ENCODE measurements at regions not wholly inside any gene's neighbourhood (a gene's known extent, or its start where the extent isn't known, plus 50 kb on each side); places are given as distances from the start of the nearest gene placed in this dataset.

GRCh38 chr20:39600871-39601270 lies 638.7 kb downstream of the DHX35 start:
- DNase-seq (ENCODE audit: low read depth): no peak
- TF ChIP-seq CTCF (IDR thresholded peaks at IDR 0.05; ENCODE audit: insufficient read depth, low read depth, low read length, missing control alignments): no peak
- H3K4me3 ChIP-seq (ENCODE audit: low read length): no peak overlapping the region

GRCh38 chr20:39600156-39600555 lies 638.0 kb downstream of the DHX35 start:
- no peak for TF ChIP-seq CTCF (IDR thresholded peaks at IDR 0.05; ENCODE audit: insufficient read depth, low read depth, low read length, missing control alignments)
- H3K4me3 ChIP-seq (ENCODE audit: low read length): no peak overlapping the region
- DNase-seq (ENCODE audit: low read depth): no peak

DNA sequence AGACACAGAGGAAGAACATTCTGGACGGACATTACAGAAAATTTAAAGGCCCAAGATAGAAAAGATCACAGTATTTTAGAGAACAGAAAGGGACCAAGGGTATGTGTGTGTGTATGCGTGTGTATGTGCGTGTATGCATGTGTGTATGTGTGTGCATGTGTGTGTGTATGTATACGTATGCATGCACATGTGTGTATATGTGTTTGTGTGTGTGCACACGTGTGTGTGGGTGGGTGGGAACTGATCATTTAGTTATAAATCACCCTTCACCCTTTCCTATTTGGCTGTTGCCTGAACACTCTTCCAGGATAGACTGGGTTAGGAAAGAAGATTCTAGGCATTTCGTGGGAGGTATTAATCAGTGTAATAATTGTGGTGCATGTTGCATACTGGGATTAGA lies 634.4 kb downstream of the DHX35 start:
- no peak for TF ChIP-seq CTCF (IDR thresholded peaks at IDR 0.05; ENCODE audit: insufficient read depth, low read depth, low read length, missing control alignments)
- no peak overlapping the region for H3K4me3 ChIP-seq (ENCODE audit: low read length)
- DNase-seq (ENCODE audit: low read depth): no peak

DNA sequence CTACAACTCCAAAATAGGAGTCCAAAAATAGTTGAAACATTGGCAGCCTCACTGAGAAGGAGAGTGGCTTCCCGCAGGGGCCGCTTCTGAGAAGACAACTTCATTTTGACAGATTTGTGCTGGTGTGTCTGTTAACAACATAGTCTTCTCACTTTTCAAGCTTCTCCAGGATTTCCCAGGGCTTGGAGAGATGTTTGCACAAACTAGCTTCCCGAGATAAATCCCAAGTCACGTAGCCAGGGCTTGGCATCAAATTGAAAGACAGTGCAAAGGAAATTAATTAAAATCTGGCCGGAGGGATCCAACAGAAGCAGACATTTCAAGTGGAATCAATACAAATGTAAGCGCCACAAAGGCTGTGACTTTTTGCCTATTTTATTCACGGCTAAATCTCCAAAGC lies 630.2 kb downstream of the DHX35 start:
- TF ChIP-seq CTCF (IDR thresholded peaks at IDR 0.05; ENCODE audit: insufficient read depth, low read depth, low read length, missing control alignments): no peak
- H3K4me3 ChIP-seq (ENCODE audit: low read length): no peak overlapping the region
- DNase-seq (ENCODE audit: low read depth): no peak

DNA sequence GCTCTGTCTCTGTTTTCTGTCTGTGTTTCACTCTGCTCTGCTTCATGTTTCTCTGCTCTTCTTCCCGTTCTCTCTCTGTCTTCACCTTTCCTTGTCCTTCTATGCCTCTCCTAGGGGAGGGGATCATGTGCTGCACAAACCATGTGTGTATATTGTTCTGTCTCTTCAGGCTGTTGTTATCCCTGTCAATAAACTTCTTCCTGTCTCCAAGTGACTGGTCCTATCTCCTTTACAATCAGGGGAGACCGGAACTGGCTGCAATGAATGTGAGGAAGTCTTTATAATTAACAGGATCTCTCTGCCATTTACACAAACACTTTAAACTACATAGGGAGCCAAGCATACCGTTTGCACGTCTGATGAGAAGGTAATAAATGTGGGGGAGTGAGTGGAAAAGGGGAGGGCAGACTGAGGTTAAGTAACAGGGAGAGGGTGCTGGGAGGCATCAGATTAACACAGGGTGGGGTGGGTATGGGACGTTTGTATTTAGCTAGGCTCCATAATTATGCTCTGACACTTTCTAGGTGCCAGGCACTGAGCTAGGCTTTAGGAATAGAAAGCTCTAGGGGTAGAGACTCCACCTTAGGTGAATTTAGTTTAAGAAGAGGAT lies 626.1 kb downstream of the DHX35 start:
- DNase-seq (ENCODE audit: low read depth): no peak
- no peak for TF ChIP-seq CTCF (IDR thresholded peaks at IDR 0.05; ENCODE audit: insufficient read depth, low read depth, low read length, missing control alignments)
- H3K4me3 ChIP-seq (ENCODE audit: low read length): no peak overlapping the region

DNA sequence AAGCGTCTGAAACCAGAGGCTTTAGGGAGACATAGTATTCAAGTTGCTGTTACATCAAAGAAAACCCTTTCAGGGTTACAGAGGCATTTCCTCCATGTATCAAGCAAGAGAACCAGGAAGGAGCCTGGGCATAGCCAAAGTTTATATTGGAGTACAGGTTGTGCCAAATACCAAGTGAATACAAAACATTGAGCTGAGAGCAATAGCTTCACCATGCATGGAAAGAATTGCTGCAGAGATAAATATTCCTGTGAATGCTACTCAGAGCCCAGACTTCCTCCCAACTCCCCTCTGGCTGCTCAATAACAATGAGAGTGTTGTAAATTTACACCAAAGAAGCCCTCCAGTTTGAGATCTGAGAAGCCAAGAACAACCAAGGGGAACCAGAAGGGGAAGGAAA lies 618.9 kb downstream of the DHX35 start:
- no peak for TF ChIP-seq CTCF (IDR thresholded peaks at IDR 0.05; ENCODE audit: insufficient read depth, low read depth, low read length, missing control alignments)
- no peak overlapping the region for H3K4me3 ChIP-seq (ENCODE audit: low read length)

DNA sequence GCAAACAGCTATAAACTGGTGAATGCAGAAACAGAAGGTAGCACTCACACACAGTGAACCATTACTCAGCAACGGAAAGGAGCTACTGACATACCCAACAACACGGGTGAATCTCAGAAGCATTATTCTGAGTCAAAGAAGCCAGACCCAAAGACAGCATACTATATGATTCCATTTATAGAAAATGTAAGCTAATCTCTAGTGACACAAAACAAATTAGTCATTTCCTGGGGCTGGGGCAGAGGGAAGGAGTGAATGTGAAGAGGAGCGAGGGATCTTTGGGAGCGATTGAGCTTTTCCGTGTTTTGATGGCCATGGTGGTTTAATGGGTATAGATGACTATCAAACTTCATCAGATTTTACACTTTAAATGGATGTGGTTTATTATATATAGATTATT lies 614.6 kb downstream of the DHX35 start:
- no peak for DNase-seq (ENCODE audit: low read depth)
- no peak overlapping the region for H3K4me3 ChIP-seq (ENCODE audit: low read length)
- TF ChIP-seq CTCF (IDR thresholded peaks at IDR 0.05; ENCODE audit: insufficient read depth, low read depth, low read length, missing control alignments): no peak

More for the DNA sequence above, 618.9 kb downstream of the DHX35 start:
- no peak for DNase-seq (ENCODE audit: low read depth)

Measured in epithelial cell of esophagus (primary cell).